Stimulated activated memory B cell treated with anti-CD40 and anti-IgM and Interleukin-4, amounts not matched to agents 10 μg/mL and 1 μg/mL and 100 μg/mL, for 72 hours (primary cell): ENCODE measurements at regions not wholly inside any gene's neighbourhood (a gene's known extent, or its start where the extent isn't known, plus 50 kb on each side); places are given as distances from the start of the nearest gene placed in this dataset.
"Not testable (repeated sequence)": the region's sequence is repeated elsewhere in the genome, so short reads cannot be mapped to it uniquely, and the experiment has no call there.

Experiments
- ATAC-seq: fragments of 150-1000 bp; cut with Tn5 transposase; 2 replicates; pipeline ENCODE4 v1.10.0; 2021
- H3K27ac Mint-ChIP-seq: one replicate; pipeline ENCODE4 v1.8.0; 2022; ENCODE audit warnings: mild to moderate bottlenecking, mixed read lengths
- H3K27me3 Mint-ChIP-seq: one replicate; pipeline ENCODE4 v1.8.0; 2022; ENCODE audit warnings: mixed read lengths
- H3K36me3 Mint-ChIP-seq: one replicate; pipeline ENCODE4 v1.8.0; 2022; ENCODE audit warnings: mixed read lengths
- H3K4me1 Mint-ChIP-seq: one replicate; pipeline ENCODE4 v1.8.0; 2022; ENCODE audit warnings: mixed read lengths
- H3K4me3 Mint-ChIP-seq: one replicate; pipeline ENCODE4 v1.8.0; 2022; ENCODE audit warnings: mild to moderate bottlenecking, moderate library complexity, mixed read lengths
- H3K9me3 Mint-ChIP-seq: one replicate; pipeline ENCODE4 v1.8.0; 2022; ENCODE audit warnings: mixed read lengths

DNA sequence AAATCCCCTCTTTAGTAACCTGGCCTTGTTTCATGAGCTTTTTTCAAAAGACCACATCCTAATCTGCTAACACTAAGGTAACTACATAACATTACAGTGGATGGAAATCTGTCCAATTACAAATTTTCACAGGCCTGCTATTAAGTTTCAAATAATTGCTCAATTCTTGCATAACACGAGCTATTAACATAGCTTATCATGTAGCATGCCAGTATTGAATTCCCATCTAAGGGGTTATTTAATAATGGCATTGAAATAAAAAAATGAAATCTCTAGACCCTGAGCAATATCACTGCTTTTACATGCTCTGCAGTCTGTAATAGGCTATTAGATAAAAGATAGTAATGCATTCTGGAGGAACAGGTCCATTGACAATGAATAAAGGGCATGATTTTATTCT is 748.3 kb upstream of the NECTIN3 start:
- no peaks in the 10 kb centered on the region for H3K36me3 Mint-ChIP-seq
- H3K9me3 Mint-ChIP-seq = no peaks in the 10 kb centered on the region
- no peak for ATAC-seq
- H3K4me1 Mint-ChIP-seq = no peaks in the 10 kb centered on the region
- H3K4me3 Mint-ChIP-seq = no peak overlapping the region
- no peak overlapping the region for H3K27ac Mint-ChIP-seq
- H3K27me3 Mint-ChIP-seq = no peaks in the 10 kb centered on the region

DNA sequence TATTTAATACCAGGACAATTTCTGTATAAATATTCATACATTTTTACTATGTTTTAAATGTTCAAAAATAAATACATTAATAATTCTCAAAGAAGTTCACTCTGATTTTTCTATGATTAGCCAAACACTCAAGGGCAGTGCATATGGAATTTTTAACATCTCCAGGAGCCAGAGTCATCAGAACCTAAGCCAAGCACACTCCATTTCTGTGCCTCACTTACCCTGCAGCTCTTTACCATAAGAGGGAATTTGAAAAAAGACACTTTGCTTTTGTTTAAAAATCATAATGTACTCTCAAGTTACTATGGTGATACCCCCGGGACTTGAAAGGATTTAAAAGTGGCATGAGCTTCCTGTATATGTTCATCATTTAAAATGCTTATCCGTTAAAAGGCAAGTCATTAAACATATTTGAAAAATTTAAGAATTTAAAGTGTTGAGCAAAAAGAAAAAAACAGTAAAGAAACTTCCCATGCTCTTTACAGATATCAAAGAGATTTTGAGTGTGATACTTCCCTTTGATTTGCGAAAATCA is 747.4 kb upstream of the NECTIN3 start:
- Mint-ChIP-seq H3K27me3 (no peaks in the 10 kb centered on the region), H3K27ac (no peak overlapping the region), H3K4me1 (no peaks in the 10 kb centered on the region), H3K4me3 (no peak overlapping the region), H3K36me3 (no peaks in the 10 kb centered on the region), H3K9me3 (no peaks in the 10 kb centered on the region)
- ATAC-seq = no peak

DNA sequence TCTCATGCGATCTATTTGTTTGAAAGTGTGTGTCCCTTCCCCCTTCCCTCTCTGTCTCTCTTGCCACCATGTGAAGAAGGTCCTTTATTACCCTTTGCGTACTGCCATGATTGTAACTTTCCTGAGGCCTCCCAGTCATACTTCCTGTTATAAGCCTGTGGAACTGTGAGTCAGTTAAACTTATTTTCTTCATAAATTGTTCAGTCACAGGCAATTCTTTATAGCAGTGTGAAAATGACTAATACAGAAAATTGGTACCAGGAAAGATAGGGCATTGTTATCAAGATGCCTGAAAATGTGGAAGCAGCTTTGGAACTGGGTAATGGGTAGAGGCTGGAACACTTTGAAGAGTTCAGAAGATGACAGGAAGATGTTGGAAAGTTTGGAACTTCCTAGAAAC is 743.7 kb upstream of the NECTIN3 start:
- Mint-ChIP-seq H3K4me3 (no peak overlapping the region), H3K27ac (no peak overlapping the region), H3K36me3 (no peaks in the 10 kb centered on the region), H3K9me3 (no peaks in the 10 kb centered on the region), H3K27me3 (no peaks in the 10 kb centered on the region), H3K4me1 (no peaks in the 10 kb centered on the region)
- no peak for ATAC-seq

DNA sequence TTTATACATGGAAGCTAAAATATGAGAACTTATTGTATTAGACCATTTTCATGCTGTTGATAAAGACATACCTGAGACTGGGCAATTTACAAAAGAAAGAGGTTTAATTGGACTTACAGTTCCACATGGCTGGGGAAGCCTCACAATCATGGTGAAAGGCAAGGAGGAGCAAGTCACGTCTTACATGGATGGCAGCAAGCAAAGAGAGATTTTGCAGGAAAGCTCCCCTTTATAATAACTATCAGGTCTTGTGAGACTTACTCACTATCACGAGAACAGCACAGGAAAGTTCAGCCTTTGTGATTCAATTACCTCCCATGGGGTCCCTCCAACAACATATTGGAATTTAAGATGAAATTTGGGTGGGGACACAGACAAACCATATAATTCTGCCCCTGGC is 740.1 kb upstream of the NECTIN3 start:
- not testable (repeated sequence) for ATAC-seq, H3K4me3 Mint-ChIP-seq, H3K9me3 Mint-ChIP-seq, H3K27ac Mint-ChIP-seq, H3K4me1 Mint-ChIP-seq, H3K36me3 Mint-ChIP-seq, H3K27me3 Mint-ChIP-seq

DNA sequence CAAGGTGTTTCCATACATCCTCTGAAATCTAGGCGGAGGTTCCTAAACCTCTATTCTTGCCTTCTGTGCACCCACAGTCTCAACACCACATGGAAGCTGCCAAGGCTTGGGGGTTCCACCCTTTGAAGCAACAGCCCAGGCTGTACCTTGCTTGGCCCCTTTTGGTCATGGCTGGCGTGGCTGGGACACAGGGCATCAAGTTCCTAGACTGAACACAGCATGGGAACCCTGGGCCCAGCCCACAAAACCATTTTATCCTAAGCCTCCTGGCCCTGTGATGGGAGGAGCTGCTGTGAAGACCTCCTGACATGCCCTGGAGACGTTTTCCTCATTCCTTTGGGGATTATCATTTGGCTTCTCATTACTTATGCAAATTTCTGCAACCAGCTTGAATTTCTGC is 739.0 kb upstream of the NECTIN3 start:
- Mint-ChIP-seq H3K27me3 (no peaks in the 10 kb centered on the region), H3K4me1 (no peaks in the 10 kb centered on the region), H3K36me3 (no peaks in the 10 kb centered on the region), H3K9me3 (peaks cover 5% of the 10 kb centered on the region), H3K27ac (no peak overlapping the region), H3K4me3 (no peak overlapping the region)
- ATAC-seq = no peak

DNA sequence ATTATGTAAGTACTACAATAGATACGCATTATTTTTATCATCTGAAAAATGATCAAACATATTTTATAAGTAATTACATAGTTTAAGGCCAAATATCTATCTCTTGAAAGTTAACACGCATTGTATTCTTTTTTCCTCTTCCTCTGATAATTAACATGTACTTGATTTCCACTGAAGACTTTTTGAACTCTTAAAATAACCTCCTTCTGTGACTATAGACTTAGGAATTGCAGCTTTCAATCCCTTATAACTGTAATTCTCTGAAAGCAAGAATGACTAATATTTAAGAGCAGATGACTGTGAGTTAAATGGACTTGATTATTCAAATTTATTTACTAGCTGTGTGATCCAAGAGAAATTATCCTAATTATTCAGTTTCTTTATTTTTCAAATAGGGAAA is 730.6 kb upstream of the NECTIN3 start:
- Mint-ChIP-seq H3K9me3 (peaks cover 8% of the 10 kb centered on the region), H3K27ac (no peak overlapping the region), H3K27me3 (no peaks in the 10 kb centered on the region), H3K4me1 (no peaks in the 10 kb centered on the region), H3K4me3 (no peak overlapping the region), H3K36me3 (no peaks in the 10 kb centered on the region)
- no peak for ATAC-seq

DNA sequence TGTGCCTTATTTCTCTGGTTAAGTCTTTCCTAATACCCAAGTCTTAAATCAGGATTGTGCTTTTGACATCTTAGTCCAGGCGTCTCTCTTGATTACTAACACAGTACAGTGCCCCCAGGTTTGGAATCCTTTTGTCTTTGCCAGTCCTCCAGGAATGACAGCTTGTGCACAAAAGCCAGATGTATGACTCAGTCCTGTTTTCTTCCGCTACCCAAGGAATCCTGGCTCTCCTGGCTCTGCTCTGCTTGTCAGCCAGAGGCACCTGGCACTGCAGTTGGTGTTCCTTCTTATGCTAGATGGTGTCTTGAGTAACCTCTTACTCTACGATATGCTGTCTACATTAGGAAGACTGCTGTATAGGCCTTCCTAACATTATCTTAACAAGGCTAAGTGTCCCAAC is 728.2 kb upstream of the NECTIN3 start:
- no peak overlapping the region for H3K4me3 Mint-ChIP-seq
- no peak overlapping the region for H3K27ac Mint-ChIP-seq
- no peaks in the 10 kb centered on the region for H3K27me3 Mint-ChIP-seq
- ATAC-seq = no peak
- H3K4me1 Mint-ChIP-seq = no peaks in the 10 kb centered on the region
- peaks cover 3% of the 10 kb centered on the region for H3K9me3 Mint-ChIP-seq
- H3K36me3 Mint-ChIP-seq = no peaks in the 10 kb centered on the region

DNA sequence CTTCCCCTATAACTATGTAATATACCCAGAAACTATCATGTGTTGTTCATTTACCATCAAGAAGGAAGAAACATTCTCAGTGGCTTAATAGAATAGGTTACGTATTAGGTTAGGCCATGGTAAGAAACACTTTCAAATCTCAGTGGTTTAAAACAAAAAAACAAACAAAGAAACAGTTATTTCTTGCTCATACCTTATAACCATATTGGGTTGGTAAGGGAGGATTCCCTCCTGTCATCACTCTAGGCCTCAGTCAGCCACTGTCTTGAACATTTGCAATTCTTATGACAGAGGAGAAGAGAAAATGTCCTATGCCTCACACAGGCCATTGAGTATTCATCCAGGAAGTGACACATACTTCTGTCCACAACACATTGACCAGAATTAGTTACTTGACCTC is 727.7 kb upstream of the NECTIN3 start:
- H3K27ac Mint-ChIP-seq = no peak overlapping the region
- peaks cover 3% of the 10 kb centered on the region for H3K9me3 Mint-ChIP-seq
- H3K36me3 Mint-ChIP-seq = no peaks in the 10 kb centered on the region
- H3K4me1 Mint-ChIP-seq = no peaks in the 10 kb centered on the region
- H3K27me3 Mint-ChIP-seq = no peaks in the 10 kb centered on the region
- no peak overlapping the region for H3K4me3 Mint-ChIP-seq
- ATAC-seq = no peak

DNA sequence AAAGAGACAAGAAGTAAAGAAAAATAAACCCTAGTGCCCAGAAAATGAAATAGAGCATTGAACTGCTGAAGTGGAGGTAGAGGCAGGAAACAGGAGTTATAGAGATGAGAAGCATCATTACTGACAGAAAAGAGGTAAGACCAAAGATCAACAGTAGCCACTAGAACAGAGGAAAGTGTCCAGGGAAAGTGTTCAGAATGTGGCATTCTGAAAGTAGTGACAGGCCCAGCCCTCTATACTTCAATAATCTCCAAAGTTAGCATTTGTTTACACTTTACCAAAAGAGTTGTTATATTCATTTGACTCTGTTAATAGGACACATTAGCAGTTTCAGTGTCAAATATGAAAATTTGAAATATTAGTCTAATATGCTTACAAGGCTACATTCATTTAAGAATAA is 727.1 kb upstream of the NECTIN3 start:
- Mint-ChIP-seq H3K36me3 (no peaks in the 10 kb centered on the region), H3K27me3 (no peaks in the 10 kb centered on the region), H3K4me1 (no peaks in the 10 kb centered on the region), H3K27ac (no peak overlapping the region), H3K9me3 (peaks cover 3% of the 10 kb centered on the region), H3K4me3 (no peak overlapping the region)
- no peak for ATAC-seq

DNA sequence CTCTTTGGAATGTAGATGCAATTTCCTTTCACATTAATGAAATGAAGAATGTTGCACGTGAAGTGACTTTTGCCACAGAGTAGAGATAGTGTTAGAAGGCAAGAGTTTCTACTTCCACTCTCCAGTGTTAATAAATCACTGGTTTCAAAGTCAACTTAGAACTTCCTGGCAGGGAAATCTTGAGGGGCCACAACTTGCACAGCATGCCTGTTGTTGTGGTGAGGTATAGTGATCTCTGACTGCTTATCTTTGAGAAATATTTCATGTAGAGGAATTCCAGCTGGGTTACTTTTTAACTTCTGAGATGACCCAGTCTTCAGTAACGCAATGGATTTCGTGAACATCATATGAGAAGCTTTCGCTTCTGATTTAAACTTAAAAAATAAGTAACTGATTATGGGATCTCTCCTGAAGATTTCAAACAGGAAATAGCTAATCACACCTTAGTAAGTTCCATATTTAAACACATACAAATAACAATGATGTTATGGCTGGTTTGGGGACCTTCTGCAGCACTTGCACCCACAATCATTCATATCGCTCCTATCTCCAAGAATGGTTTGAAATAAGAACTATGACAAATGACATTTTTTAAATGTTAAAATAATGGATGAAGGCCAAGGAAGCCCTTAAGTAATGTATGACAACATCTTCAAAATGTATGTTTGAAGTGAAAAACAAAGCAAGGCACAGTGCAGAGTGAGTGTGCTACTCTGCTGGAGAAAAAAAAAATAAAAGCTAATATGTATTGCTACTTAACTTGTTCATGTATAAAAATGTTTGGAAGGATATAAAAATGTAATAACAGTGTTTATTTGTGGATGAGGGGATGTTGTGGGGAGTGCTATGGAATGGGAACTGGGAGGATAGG is 726.5 kb upstream of the NECTIN3 start:
- peaks cover 3% of the 10 kb centered on the region for H3K9me3 Mint-ChIP-seq
- no peak for ATAC-seq
- H3K4me3 Mint-ChIP-seq = no peak overlapping the region
- H3K27me3 Mint-ChIP-seq = no peaks in the 10 kb centered on the region
- no peaks in the 10 kb centered on the region for H3K36me3 Mint-ChIP-seq
- H3K4me1 Mint-ChIP-seq = no peaks in the 10 kb centered on the region
- no peak overlapping the region for H3K27ac Mint-ChIP-seq

DNA sequence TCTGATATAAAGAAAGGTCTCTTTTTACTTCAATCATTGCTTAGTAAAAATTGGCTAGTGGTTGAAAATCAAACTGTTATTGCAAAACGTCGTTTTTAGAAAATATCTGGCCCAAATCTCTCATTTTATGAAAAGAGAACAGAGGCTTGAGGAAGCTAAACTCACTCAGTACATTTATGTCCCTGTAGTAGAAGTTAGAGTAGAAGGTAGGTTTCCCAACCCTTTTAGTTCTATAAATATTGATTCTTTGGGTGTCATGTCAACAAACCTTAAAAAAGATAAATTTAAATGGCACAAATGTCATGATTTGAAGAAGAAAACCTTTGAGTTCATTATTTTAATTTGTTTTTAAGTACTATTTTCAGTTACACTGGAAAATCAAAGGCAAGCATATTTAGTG is 722.3 kb upstream of the NECTIN3 start:
- H3K27ac Mint-ChIP-seq = no peak overlapping the region
- no peak overlapping the region for H3K4me3 Mint-ChIP-seq
- no peaks in the 10 kb centered on the region for H3K4me1 Mint-ChIP-seq
- peaks cover 3% of the 10 kb centered on the region for H3K9me3 Mint-ChIP-seq
- H3K36me3 Mint-ChIP-seq = no peaks in the 10 kb centered on the region
- no peak for ATAC-seq
- H3K27me3 Mint-ChIP-seq = no peaks in the 10 kb centered on the region

DNA sequence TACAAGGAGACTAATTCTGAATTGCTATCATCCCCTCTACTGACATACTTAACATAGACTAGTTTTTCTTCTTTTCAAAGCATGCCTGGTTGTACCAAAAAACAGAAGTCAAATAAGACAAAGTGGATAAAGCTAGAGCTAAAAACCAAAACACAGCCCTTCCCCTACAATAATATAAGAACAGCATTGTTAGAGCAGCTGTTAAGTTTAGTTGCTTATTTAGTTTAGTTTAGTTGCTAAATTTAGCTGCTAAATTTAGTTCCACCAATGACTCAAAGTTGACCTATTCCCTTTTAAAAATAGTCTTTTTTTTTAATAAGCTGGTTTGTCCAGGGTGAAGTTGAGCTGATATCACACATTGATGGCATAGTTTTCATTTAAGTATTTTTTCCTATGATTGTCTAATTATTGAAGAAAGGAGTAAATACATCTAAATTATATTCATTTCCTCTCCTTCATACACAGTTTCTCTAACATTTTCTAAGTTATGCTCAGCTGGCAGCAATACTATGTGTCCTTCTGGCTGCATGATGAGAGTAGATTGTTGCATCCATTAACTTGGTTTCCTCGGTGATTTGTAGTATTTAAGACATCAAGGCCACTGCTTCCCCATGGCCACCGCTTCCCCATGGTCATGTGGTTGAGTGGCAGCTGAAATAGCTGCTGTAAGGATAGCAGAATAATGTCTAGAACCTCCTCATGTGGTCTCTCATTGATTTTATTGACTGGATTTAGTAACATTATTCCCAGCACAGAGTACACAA is 718.6 kb upstream of the NECTIN3 start:
- Mint-ChIP-seq H3K27me3 (no peaks in the 10 kb centered on the region), H3K9me3 (no peaks in the 10 kb centered on the region), H3K4me1 (no peaks in the 10 kb centered on the region), H3K36me3 (no peaks in the 10 kb centered on the region), H3K27ac (no peak overlapping the region), H3K4me3 (no peak overlapping the region)
- no peak for ATAC-seq

DNA sequence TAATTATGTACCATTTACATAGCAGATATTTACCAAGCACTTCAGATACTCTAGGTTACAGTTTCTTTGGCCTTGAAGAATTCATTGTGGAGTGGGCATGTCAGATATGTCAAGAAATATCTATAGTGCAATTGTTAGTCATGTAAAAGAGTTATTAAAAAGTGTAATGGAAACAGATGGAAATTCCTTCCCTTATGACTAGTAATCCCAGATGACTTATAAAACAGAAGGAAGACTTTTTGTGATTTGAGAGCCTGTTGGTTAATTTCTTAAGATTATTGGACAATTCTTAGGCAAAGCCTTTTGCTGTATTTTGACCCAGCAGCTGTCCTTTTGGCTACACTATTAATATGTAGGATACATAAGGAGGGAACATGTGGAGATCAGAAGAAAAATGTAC is 708.9 kb upstream of the NECTIN3 start:
- no peak for ATAC-seq
- no peaks in the 10 kb centered on the region for H3K36me3 Mint-ChIP-seq
- no peak overlapping the region for H3K27ac Mint-ChIP-seq
- H3K4me1 Mint-ChIP-seq = no peaks in the 10 kb centered on the region
- H3K9me3 Mint-ChIP-seq = peaks cover 12% of the 10 kb centered on the region
- no peak overlapping the region for H3K4me3 Mint-ChIP-seq
- H3K27me3 Mint-ChIP-seq = no peaks in the 10 kb centered on the region

DNA sequence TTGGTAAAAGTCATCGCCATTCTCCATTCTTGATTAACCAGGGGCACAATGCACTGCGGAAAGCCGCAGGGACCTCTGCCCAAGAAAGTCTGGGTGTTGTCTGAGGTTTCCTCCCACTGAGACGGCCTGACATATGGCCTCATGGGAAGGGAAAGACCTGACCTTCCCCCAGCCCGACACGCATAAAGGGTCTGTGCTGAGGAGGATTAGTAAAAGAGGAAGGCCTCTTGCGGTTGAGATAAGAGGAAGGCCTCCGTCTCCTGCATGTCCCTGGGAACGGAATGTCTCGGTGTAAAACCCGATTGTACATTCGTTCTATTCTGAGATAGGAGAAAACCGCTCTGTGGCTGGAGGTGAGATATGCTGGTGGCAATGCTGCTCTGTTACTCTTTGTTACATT is 704.3 kb upstream of the NECTIN3 start:
- H3K27ac Mint-ChIP-seq, H3K4me1 Mint-ChIP-seq, H3K36me3 Mint-ChIP-seq, ATAC-seq, H3K27me3 Mint-ChIP-seq, H3K4me3 Mint-ChIP-seq, H3K9me3 Mint-ChIP-seq: not testable (repeated sequence)

DNA sequence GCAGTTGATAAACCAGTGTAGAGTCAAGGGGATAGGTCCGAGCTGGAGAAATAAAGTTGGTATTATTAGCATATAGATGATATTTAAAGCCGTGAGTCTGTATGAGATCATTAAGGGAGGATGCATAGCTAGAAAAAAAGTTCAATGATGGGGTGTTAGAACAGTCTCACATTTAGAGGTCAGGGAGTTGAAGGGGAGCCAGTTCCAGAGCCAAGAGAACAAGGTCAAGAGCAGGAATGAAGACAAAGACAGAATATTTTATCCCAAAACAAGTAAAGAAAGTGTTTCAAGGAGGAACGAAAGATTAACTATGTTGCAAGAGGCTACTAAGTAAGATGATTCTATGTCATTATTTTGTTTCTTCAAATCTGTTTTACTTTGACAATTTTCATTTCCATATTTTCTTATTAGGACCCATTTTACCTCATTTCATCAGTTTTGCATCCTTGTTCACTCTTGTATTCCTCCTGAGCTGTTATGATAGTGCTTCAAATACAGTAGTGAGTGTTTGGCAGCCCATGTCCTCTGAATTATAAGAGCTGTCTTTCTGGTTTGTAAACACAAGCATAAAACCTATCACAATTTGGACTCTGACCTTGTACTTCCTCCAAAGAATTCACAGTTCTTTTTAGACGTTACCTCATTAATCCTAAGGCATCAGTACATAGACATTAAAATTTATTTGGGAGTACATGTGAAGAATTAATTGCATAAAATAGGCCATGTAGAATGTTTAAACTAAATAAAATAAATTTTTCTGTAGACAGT is 695.7 kb upstream of the NECTIN3 start:
- no peaks in the 10 kb centered on the region for H3K4me1 Mint-ChIP-seq
- no peak overlapping the region for H3K4me3 Mint-ChIP-seq

More for the DNA sequence above, 695.7 kb upstream of the NECTIN3 start:
- no peaks in the 10 kb centered on the region for H3K27me3 Mint-ChIP-seq
- ATAC-seq = no peak
- no peaks in the 10 kb centered on the region for H3K9me3 Mint-ChIP-seq
- H3K27ac Mint-ChIP-seq = no peak overlapping the region
- no peaks in the 10 kb centered on the region for H3K36me3 Mint-ChIP-seq
